GM11168 (cell line): ENCODE measurements at regions not wholly inside any gene's neighbourhood (a gene's known extent, or its start where the extent isn't known, plus 50 kb on each side); places are given as distances from the start of the nearest gene placed in this dataset.

ENCODE experiments used
- in situ Hi-C: fragments of 300-500 bp; cut with MboI; formaldehyde crosslinking; loops from one replicate; pipeline ENCODE4 v1.12.0; 2022; ENCODE audit warnings: low sequenced_read_pairs; ENCODE audit not compliant: unreplicated experiment

DNA sequence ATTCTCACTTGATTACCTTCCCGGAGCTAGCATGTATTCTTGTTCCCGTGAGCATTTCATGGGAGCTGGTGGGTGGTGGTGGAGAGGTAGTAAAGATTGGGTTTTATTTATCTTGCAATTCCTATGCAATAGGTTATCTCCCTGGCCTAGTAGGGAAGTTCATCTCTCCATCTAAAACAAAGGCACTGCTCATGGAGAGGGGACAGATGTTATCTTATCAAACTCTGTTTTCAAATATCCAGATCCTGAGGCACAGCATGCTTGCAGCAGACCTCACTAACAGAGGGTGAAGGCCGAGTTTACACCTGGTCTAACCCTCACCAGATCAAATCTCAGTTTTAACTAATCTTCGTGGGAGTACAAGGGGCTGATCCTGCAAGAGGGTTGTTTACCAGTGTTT lies 98.9 kb downstream of the CYRIA start:
- in situ Hi-C loops = no loop called here

DNA sequence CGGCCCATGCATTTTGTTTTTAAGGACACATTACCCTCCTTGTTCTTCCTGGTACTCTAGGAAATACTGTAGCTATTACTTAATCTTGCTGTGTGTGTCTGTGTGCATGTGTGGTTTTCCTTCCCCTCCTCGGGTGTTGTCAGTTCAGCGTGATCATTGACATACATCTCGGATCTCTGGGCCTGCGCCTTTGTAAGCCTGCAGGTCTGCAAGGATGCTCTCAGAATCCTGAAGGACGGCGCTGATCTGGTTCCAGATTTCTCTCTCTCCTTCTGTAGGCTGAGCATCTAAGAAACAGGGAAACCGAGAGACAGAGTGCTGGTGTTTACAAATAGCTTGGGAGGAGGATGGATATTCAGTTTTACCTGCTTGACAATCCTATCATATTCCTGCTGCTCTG lies 100.2 kb downstream of the CYRIA start:
- in situ Hi-C loops = no loop called here

DNA sequence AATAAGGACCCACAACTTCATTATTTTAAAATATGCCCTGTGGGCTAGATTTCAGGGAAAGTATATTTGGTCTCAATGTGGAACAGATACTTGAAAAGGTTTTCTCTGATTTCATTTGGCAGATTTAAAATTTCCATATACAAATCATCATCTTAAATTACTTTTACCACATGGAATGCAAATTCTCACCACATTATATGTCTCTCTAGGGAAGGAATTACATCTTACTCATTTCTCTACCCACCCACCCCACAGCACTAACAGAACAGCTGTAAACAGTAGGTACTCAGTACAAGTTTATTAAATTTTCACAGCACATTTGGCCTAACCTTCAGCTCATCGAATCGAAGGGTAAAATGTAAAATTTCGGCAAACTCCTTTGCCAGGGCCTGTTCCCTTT lies 104.0 kb downstream of the CYRIA start:
- in situ Hi-C loops = no loop called here

- in situ Hi-C loops = no loop called here
These were observed 104.4 kb downstream of the CYRIA start for GRCh38 chr2:16561251-16561650.

DNA sequence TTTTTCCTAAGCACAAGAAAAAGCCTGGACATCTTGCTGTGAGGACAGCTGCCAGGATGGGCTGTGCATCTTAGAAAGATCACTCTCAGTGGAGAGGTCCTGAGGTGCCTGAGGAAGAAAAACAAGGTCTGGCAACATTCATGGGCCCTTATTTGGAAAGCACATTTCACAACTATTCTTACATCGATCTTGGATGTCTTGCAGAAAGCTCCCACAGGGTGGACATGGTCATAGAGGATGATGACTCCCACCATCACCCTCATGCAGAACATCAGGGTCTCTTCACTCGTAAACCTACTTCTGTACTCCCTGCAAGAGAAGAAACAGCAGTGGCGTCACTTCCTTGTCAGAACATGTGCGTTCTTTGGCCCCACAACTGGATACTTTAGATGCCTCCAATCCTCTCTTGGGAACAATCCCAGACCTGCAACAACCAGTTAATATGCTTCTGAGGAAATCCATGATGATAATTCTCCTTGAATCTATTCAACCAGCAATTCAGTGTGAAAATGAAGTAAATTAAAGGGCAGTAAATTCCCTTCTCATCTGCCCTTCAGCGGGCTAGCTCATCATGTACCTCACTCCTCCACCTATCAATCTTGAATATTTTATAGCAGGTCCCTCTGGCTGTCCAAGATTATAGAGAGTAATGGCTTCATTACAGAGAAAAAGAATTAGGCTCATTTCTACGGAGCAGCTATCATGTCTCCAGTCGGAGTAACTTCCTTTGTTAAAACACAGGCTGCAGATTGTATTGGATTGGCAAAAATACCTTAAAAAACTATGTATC lies 106.2 kb downstream of the CYRIA start:
- in situ Hi-C loops = no loop called here

DNA sequence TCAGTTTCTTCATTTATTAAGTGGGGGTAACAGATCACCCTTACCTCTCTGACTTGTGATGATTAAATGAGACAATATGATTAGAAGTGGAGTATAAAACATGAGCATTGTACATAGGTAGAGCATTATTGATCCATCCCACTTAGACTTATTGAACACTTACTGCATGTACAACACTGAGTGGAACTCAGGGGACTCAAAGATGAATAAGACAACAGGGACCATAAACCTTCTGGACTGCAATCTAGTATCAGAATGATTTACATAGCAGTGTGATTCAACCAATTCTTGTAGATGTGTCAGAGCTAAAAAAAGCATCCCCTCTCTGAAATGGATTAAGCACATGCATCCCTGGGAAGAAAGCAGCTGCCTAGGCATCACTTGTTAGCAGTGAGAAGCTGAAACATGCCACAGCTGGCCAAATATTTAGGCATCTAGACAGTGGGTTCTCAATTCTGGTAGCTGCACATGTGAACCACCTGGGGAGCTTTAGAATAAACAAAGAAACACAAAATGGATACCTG lies 111.5 kb downstream of the CYRIA start:
- in situ Hi-C loops = no loop called here

DNA sequence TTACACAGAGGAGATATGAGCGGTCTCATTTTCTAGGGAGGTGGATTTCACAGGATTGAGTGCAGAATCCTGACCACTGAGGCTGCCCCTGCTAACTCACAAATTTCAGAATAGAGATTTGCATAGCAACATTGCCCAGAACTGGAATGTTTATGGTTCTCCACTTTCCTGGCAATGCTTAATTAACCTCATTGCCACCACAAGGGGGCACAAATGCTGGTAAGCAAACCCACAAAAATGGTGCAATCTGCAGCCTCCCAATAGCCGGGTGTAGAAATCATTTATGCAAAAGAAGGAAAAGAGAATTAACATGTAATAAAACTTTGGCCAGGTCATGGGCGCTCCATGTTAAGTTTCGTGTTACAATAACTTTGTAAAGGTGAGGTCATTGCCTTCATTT lies 112.4 kb downstream of the CYRIA start:
- in situ Hi-C loops = no loop called here

- in situ Hi-C loops = no loop called here
These were observed 113.4 kb downstream of the CYRIA start for GRCh38 chr2:16552202-16552601.

- in situ Hi-C loops = no loop called here
These were observed 117.6 kb downstream of the CYRIA start for GRCh38 chr2:16548036-16548435.

DNA sequence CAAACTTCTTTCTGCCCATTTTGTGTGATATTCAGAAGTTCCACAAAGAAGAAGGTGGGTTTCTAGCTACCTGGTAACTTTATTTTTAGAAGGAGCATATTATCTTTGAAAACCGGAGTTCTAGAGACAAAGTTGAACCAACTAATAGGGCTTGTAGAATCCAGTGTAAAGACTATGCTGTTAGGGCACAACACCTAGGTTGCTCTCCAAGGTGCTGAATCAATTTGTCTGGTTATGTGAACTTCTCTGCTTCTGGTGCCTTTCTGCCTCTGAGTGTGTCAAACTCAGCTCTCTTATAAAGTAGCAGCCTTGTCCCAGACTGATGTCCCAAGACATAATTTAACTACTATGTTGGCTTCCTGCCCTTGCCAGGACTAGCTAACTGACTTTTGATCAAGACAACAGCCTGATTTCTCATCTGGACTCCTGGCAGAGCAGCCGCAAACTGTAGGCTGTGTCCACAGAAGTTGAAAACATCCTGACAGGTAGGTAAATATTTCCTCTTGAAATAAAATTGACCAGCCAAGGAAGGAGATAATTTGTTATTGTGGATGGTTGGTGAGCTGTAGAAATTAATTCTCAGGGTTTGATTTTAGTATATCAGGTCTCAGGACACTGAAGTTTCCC lies 119.4 kb downstream of the CYRIA start:
- in situ Hi-C loops = no loop called here

GRCh38 chr2:16538707-16539106 lies 126.9 kb downstream of the CYRIA start:
- in situ Hi-C loops = no loop called here

DNA sequence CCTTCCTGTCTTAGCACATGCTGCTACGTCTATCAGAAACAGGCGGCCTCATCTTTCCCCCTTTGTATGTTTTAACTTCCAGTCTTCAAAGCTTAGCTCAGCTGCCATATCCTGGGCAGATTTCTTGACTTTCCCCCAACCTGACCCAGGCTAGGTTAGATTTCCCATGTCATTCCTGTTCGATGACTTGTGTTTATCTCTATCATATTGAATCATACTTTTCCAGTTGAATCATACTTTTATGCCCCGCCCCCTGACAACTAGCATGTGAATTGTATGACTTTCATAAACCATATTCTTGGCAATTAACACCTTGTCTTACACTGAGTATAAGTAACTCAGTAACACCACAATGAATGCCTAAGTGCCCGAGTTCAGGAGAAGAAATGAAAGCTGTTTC lies 128.3 kb downstream of the CYRIA start:
- in situ Hi-C loops = no loop called here

- in situ Hi-C loops = no loop called here
These were observed 139.4 kb downstream of the CYRIA start for GRCh38 chr2:16526193-16526592.

DNA sequence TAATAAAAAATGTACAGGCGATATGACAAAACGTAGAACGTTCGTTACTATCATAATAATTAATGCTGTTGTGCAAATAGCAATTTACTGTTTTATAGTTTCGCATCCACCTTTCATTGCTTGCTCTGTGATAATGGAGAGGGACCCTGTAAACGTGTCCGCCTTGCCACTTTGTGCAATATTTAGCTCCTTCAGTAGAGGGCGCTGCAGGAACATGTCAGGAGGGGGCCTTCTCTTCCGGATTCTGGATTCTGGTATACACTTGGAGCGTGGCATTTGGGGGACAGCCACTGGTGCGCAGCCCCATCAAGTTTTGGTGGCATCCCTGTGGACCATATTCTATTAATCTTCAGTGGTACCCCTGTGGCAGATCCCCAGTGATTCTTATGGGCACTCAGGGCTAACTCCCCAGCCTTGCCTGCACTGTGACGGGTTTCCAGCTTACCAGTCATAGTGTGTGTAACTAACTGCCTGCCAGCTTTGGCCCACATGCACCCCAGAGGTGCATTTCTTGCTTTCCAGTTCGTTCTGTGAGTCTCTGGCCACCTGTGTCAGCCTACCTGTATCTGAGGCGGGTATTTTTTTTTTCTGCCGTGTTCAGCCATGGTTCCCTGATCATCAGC lies 140.3 kb downstream of the CYRIA start:
- in situ Hi-C loops = no loop called here

DNA sequence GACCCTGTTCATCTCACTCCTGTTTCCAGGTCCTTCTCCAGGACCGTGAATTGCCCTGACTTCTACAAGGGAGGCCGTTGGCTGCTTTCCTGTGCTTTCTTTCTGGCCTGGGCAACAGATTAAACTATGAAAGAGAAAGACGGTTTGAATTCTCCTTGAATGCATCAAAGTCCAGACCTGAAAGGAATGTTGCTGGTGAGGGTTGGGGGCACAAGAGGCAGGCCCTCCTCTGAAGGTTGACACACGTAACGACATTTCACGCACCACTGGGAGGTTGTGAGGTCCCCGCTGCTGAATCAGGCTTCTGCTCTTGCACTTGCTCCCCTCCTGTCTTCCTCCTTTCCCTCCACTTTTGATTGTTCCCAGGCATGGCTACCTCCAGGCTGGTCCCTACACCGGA lies 141.9 kb downstream of the CYRIA start:
- in situ Hi-C loops = no loop called here

- in situ Hi-C loops = no loop called here
These were observed 143.4 kb downstream of the CYRIA start for GRCh38 chr2:16522031-16522831.

DNA sequence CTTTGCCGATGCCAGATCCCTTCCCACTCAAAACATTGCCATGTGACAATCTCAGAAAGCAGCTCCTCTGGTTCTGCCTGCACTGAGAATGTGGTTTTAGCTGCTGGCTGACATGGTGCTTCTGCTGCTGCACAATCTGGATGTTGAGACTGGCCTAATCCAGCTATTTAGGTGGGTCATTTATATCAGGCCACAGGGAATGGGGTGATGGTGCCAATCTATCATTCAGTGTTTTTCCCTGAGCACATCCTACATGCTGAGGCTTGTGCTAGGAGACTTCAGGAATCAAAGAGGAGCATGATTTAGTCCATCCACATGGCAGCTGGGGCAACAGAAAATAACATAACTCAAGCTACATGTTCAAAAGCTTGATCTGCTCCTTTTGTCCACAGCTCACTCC lies 144.7 kb downstream of the CYRIA start:
- in situ Hi-C loops = no loop called here

DNA sequence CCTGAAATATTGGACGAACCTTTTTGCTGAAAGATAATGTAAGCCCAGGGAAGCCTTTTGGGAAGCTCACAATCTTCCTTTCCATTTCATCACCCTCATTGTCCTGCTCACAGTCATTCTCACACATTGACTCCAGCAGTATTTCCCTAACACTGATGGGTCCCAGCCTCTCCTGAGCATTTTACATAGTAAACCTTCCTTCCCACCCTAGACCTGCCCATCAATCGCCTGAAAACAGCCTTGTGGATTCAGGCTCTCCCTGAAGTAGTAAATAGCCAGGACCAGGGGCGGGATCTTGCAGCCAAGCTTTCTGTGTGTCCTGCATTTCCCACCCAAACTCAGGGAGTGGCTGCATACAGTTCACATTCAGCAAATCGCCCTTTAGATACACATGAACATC lies 149.9 kb downstream of the CYRIA start:
- in situ Hi-C loops = no loop called here

DNA sequence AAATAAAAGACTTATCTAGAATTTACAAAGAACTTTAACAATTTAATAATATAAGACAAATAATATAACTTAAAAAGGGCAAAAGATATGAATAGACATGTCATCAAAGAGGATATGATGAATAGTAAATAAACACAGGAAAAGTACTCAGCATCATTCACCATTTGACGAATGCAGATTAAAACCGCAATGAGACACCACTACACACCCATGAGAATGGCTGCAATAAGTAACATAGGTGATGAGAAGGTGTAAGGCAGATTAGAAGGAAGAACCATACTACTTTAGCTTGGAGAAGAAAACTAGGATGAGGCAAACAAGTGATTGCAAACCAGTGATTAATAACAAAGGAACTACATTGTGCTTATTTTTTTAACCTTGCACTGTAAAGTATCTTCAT lies 152.0 kb downstream of the CYRIA start:
- in situ Hi-C loops = no loop called here

GRCh38 chr2:16511041-16511440 lies 154.6 kb downstream of the CYRIA start:
- in situ Hi-C loops = no loop called here

- in situ Hi-C loops = no loop called here
These were observed 156.6 kb downstream of the CYRIA start for GRCh38 chr2:16509042-16509441.
